ENCODE measurements at regions not wholly inside any gene's neighbourhood (a gene's known extent, or its start where the extent isn't known, plus 50 kb on each side); places are given as distances from the start of the nearest gene placed in this dataset.

DNA sequence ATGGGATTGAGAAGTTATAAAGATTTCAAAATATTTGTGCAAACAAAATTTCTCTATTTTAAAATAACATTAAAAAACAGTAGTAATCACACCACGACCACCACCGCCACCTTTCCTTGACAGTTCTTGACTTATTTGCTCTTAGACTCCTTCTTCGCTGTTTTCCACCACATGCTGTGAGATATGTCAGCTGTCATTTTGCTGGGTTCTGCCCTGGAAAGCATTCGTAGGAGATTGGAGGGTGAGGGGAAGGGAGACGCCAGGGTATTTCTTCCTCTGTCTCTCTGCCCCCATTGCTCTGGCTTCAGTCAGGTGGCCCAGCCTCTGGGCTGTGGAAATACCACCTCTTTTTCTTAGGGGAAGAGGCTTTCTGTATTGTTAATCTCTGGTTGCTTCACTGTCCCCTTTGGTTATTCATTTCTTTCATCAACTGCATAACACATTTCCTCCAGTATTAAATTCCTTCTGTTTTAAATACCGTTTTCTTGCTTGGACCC is 186.2 kb downstream of the NEDD1 start:
- DNase-seq (ENCODE audit: low read depth) = no peak

DNA sequence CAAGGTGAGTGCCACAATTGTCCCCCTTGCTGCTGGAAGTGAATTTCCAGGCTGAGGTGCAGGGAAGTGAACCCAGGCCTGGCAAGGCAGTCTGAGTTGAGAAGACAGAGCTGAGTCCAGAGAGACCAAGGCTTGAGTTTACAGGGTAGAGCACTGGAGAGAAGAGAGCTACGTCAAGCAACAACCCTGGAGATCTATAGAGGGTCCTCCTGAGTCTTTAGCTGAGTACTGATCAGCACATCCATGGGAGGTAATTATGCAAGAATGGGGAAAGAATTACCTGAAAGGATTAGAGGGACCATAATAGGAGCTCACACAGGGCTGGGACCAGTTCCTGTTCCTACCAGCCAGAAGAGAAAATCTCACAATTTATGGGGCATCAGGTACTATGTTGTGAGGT is 190.7 kb downstream of the NEDD1 start:
- DNase-seq (ENCODE audit: low read depth) = no peak

DNA sequence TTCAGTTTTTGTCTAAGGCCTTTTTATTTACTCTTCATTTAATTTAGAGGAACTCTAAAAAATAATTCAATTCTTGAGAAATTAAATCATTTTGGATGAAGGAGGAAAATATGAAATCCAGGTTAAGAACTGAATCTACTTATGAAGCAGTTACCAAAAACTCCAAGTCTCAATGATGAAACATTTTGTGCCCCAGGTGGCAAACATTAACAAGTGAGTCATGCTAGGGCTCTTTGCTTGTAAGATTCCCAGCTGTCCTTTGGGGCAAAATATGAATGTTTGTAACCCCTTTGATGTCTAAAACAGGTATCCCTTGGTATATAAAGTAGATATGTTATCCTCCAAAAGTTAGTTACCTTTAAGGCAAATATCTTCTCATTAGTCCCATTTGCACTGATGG is 202.4 kb downstream of the NEDD1 start:
- DNase-seq (ENCODE audit: low read depth) = no peak

DNA sequence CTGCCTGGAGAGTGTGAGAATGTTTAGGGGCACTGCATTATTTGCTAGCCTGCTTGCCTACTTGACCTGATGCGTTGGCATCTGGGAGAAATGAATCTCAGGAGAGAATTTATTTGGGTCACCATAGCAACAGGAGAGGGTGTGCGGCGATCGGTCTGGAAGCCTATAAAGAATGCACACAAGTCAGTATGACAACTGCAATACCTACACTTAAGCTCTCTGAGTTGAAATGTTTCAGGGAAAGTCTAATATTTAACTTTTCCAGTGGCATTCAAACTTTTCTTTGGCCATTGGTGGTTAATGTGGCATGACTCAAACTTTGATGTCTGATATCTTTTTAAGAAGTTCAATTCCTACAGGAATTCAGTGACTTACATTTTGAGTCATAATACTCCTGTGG is 205.1 kb downstream of the NEDD1 start:
- DNase-seq (ENCODE audit: low read depth) = no peak

DNA sequence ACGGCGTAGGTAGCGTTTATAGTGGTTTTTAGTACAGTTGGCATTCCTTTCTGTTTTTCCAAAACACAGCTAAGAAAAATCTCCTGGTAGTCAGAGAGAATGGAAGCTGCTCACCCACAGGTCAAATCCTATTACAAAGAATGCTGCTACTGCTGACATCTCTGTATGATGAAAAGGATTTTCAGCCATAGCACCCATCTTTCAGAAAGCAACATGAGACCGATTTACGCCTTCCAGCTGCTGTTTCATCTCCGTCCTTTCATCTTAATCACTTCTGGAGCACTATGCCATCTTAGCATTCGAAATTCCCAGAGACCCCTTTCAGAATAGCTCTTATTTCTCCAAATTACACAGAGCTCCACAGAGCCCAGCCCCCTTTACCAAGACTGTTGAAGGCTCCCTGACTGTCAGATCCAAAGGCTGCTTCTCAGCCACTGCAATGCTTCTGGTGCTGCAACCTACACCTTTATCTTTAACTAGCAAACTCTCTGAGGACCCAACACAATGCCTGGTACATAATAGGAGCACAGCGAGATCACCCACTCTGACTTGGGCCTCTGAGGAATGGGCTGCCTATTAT is 211.8 kb downstream of the NEDD1 start:
- DNase-seq (ENCODE audit: low read depth) = no peak

GRCh38 chr12:97127061-97127460 is 220.0 kb downstream of the NEDD1 start:
- DNase-seq (ENCODE audit: low read depth) = no peak

DNA sequence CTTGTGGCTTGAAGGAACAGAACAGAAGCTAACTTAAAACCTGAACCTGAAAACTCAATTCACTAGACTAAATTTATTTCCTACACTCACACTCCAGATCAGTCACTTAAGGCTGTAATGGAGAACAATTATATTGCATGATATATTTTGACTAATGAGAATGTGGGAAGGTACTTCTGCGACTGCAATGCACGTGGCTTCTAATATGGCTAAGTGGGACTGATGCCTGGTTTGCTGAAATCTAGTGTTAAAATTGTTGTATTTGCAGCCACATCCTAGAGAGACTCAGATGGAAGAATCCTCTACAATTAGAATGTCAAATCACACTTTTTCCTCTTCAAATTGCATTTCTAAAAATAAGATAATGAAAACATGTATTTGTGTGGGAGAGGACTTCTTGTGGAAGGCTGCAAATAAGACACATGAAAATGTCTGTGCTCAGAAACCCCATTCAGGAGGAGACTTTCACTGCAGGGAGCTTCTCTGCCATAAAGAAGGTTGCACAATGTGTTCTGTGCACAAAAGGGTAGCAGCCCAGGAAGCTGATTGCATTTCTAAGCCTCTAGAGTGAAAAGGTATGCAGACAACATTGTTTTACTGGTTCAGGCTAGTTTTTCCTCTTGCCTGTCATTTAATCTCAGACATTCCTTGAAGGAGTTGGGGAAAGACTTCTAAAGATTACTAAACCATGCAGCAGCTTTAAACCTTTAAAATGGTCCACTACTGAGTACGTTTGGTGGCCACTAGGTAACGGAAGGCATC is 224.3 kb downstream of the NEDD1 start:
- DNase-seq (ENCODE audit: low read depth) = no peak

DNA sequence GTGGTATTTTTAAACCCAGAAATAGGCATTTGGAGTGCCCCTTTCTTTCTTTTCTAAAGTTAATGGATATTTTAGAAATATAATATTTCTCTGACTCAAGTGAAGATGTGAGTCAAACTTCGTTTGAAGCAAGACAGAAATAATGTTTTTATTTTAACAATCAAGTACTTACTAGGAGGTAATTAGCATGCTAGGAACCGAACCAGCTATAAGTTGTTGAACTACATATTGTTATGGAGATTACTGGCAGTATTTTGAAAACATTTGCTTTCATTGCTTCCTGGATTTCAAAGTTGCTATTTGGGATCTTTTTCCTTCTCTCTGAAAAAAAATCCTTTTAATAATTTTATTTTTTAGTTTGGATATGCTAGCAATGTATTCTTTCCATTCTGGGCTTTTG is 225.2 kb downstream of the NEDD1 start:
- no peak for DNase-seq (ENCODE audit: low read depth)

- no peak for DNase-seq (ENCODE audit: low read depth)
These were observed 227.4 kb downstream of the NEDD1 start for GRCh38 chr12:97134495-97134894.

DNA sequence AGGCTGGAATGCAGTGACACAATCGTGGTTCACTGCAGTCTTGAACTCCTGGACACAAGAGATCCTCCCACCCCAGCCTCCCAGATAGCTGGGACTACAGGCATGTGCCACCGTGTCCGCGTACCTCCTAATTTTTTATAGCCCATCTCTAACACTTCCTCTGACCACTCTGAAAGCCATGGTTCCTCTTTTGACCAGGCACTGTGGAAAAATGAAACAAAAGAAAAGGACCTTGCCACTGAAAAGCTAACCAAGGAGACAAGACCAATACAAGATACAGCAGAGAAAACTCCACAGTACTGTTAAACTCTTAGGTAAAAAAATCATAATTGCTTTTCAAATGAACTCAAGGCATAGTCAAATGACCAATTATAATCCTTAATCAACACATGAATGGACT is 233.3 kb downstream of the NEDD1 start:
- no peak for DNase-seq (ENCODE audit: low read depth)

DNA sequence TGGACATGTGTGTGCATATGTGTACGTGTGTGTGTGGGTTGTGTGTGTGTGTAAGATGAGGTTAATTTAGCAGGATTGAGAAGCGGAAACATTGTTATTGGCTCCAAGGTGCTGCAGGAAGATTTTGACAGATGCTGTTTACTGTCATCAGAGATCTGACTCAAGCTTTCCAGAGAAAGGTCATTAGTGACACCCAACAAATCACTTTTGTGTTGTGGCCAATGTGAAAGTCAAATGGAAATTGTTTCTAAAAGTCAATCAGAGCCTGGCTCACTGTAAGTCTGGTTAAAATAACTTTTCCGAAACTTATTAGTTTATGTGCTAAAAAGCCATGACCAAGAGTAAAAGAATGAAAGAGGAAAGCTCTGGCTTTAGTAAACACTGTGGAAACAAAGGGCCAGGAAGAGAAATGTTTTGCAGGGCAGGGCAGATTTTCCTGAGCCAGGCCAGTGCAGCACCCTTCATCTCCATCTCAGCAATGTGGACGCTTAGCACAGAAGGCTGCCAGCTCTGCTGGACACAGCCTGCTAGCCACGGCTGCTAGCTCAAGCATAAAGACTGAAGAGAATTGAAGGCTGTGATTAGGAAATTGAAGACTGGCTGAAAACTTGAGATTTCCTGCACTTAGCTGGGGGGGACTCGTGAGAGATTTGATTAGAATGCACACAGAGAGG is 235.8 kb downstream of the NEDD1 start:
- DNase-seq (ENCODE audit: low read depth) = no peak

GRCh38 chr12:97148941-97149559 is 242.0 kb downstream of the NEDD1 start:
- DNase-seq (ENCODE audit: low read depth) = peak; percentile 3

DNA sequence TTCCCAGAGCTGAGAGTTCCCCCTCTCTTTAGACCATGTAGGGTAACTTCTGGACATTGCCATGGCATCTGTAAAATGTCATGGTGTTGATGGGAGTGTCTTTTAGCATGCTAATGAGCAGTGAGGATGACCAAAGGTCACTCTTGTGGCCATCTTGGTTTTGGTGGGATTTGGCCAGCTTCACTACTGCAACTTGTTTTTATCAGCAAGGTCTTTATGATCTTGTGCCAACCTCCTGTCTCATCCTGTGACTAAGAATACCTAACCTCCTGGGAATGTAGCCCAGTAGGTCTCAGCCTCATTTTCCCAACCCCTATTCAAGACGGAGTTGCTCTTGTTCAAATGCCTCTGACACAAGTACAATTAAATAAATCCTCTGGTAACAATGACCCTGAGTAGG is 244.4 kb downstream of the NEDD1 start:
- DNase-seq (ENCODE audit: low read depth) = no peak

GRCh38 chr12:97159377-97159776 is 252.3 kb downstream of the NEDD1 start:
- DNase-seq (ENCODE audit: low read depth) = no peak

- DNase-seq (ENCODE audit: low read depth) = no peak
These were observed 253.2 kb downstream of the NEDD1 start for GRCh38 chr12:97160277-97160676.

DNA sequence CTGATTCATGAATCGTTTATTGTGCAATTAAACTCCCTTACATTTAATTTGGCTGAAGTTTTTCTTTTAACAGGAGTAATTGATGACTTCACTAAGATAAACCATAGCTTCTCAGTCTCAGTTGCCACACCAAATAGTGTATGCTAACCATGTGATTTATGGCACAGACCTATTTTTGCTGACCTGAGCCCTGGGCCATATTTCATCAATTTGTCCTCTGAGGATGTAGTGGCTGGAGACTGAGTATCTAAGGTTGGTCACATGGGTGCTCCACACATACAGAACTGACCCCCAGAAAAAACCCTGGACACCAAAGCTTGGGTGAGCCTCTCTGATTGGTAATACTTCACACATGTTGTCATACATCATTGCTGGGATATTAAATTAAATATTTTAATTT is 255.1 kb downstream of the NEDD1 start:
- DNase-seq (ENCODE audit: low read depth) = no peak

GRCh38 chr12:97164936-97165335 is 257.9 kb downstream of the NEDD1 start:
- DNase-seq (ENCODE audit: low read depth) = no peak

DNA sequence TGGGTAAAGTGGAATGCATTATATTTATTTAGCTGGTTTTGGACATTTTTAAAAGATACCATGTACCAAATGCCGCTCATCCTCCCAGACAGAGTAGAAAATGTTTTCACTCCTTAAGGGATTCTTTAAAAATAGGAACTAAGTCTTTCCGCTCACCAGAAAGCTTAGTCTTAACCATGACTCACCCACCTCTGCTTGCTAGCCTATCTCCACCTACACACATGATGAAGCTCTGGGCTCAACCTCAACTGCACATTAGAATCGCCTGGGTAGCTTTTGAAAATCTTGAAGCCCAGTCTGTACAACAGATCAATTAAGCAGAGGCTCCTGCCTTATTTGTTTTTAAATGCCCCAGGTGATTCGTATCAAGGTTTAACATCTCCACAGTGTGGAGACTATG is 260.5 kb downstream of the NEDD1 start:
- DNase-seq (ENCODE audit: low read depth) = no peak

- no peak for DNase-seq (ENCODE audit: low read depth)
These were observed 261.7 kb downstream of the NEDD1 start for GRCh38 chr12:97168804-97169203.

GRCh38 chr12:97169889-97170567 is 263.0 kb downstream of the NEDD1 start:
- no peak for DNase-seq (ENCODE audit: low read depth)

DNA sequence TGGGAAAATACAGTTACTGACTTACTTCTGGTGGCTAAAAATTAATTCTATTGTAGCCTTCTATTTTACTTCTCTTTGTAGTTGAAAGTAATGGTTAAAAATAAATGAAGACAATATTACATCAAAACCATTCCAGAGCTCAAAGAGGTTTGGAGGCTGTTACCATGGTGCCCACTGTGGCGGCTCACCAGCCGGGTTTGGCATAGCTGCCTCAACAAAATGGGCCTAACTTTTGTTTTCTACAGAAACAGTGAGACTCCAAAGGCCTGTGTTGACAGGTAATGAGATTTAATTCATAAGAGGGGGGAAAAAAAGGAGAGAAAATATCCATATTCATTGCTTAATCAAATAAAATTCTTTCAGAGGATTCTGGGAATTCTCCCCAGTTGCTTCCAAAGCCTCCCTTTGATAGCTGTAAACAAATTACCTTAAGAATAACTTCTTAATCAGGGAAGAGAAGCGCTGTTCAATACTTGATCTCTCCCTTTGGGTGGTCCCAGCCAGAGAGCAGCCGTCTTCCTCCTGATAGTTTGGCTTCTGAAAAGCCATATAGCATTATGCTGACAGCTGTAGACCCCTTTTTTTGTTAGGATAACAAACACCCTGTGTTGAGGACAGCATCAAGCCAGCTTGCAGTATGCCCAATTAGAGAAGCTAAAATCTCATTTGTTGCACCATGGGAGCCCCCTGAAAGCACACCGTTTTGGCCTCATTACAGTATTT is 266.8 kb downstream of the NEDD1 start:
- no peak for DNase-seq (ENCODE audit: low read depth)

DNA sequence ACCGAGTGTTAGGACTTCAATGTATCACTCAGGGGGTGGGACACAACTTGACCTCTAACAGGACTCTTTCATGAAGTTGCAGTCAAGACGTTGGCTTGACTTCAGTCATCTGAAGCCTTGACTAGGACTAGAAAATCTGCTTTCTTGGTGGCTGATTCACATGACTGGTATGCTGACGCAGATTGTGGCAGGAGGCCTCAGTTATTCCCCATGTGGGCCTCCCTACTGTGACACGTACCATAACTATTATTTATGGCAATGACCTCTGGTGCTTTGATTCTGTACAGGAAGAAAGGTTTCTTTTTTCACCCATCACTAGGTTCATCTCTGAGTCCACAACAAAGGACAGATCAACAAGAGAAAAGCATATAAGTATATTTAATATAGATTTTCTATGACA is 270.4 kb downstream of the NEDD1 start:
- no peak for DNase-seq (ENCODE audit: low read depth)

Data from activated T-helper 1 cell treated with Interleukin-2 at 50 U/mL for 16 hours (primary cell).